K562 (cell line): ENCODE measurements at regions not wholly inside any gene's neighbourhood (a gene's known extent, or its start where the extent isn't known, plus 50 kb on each side); places are given as distances from the start of the nearest gene placed in this dataset.

Source experiments
- ATAC-seq: fragments of 200-7000 bp; cut with Tn5 transposase; 3 replicates; pipeline ENCODE4 v1.9.1; 2020; ENCODE audit warnings: moderate library complexity
- BruUV-seq: library from RNA; stranded (reverse); fragments of 400-500 nt; replicated peaks from 2 replicates; lab custom pipeline; 2021; lab: Mats Ljungman, UMichigan
- CTCF ChIA-PET: fragments of 300-600 bp; formaldehyde crosslinking; extraction: SDS; loops from one replicate; lab custom pipeline; 2021; ENCODE audit warnings: low intra/inter-chr PET ratio; lab: Yijun Ruan, JAX
- POLR2A ChIA-PET: fragments of 300-600, 350-650 bp; sonication (Branson Sonifier 250); formaldehyde crosslinking; extraction: SDS; loops from one replicate; lab custom pipeline; 2021; ENCODE audit warnings: antibody characterized with exemption, inconsistent platforms; lab: Yijun Ruan, JAX
- DNase-seq, 4 experiments: peaks; one replicate each; pipeline versions ENCODE4 v3.0.0 to v3.0.0-alpha.2; 2011 to 2018; ENCODE audit warnings: low spot score in 3 of 4, mixed read lengths in 3 of 4; ENCODE audit errors: extremely low read depth in 1 of 4
- FAIRE-seq: peaks from 2 replicates; lab custom pipeline; 2011; peaks lifted over from hg19 to GRCh38; lab: Jason Lieb, UNC
- H2AFZ ChIP-seq: 2 replicates; pipeline ENCODE4 v1.6.0; 2011; ENCODE audit warnings: low read depth, low read length, control low read depth, inconsistent platforms
- H3K27ac ChIP-seq: fragments of 200-600 bp; 3 replicates; pipeline ENCODE4 v1.8.0; 2011; ENCODE audit warnings: low read depth, mild to moderate bottlenecking, control low read depth, inconsistent platforms, low read length, moderate library complexity, mixed read lengths; ENCODE audit errors: extremely low read depth
- H3K27me3 ChIP-seq, 2 experiments: fragments of 300-600 bp in 1 of 2; 2 replicates in 1 of 2; 3 replicates in 1 of 2; pipeline versions ENCODE4 v1.6.0 to v1.8.0; 2011; ENCODE audit warnings: inconsistent platforms in 2 of 2, low read length in 2 of 2, mild to moderate bottlenecking in 1 of 2, mixed read lengths in 1 of 2, moderate library complexity in 1 of 2; ENCODE audit not compliant: control insufficient read depth in 2 of 2, insufficient read depth in 2 of 2
- H3K36me3 ChIP-seq: fragments of 300-600 bp; 3 replicates; pipeline ENCODE4 v1.8.0; 2011; ENCODE audit warnings: mild to moderate bottlenecking, low read length, inconsistent platforms; ENCODE audit not compliant: control insufficient read depth, insufficient read depth
- H3K4me1 ChIP-seq, 2 experiments: fragments of 200-600 bp in 1 of 2; replicated peaks in 1 of 2; 2 replicates in 1 of 2; 3 replicates in 1 of 2; pipeline versions ENCODE4 v1.5.1 to v1.8.0; 2011; ENCODE audit warnings: inconsistent platforms in 2 of 2, low read length in 2 of 2, mild to moderate bottlenecking in 1 of 2, mixed read lengths in 1 of 2, moderate library complexity in 1 of 2; ENCODE audit not compliant: control insufficient read depth in 2 of 2, insufficient read depth in 2 of 2
- H3K4me2 ChIP-seq: 2 replicates; pipeline ENCODE4 v1.6.1; 2011; ENCODE audit warnings: low read length, control low read depth, inconsistent platforms, mixed read lengths; ENCODE audit not compliant: insufficient read depth
- H3K4me3 ChIP-seq: fragments of 200-600 bp; sonication (generic), shearing (Covaris generic); 2 replicates; pipeline ENCODE4 v1.5.1; 2016; ENCODE audit warnings: control low read depth, inconsistent platforms
- H3K79me2 ChIP-seq: fragments of 200-600 bp; 3 replicates; pipeline ENCODE4 v1.8.0; 2011; ENCODE audit warnings: low read length, inconsistent platforms; ENCODE audit not compliant: control insufficient read depth, insufficient read depth
- H3K9ac ChIP-seq, 2 experiments: 2 replicates each; pipeline versions ENCODE4 v1.6.0 to v1.6.1; 2011; ENCODE audit warnings: low read depth in 2 of 2, low read length in 2 of 2, control low read depth in 1 of 2, inconsistent platforms in 1 of 2, mild to moderate bottlenecking in 1 of 2, mixed read lengths in 1 of 2; ENCODE audit not compliant: insufficient read depth in 1 of 2
- H3K9me1 ChIP-seq: one replicate; pipeline ENCODE4 v1.6.0; 2011; ENCODE audit warnings: inconsistent platforms, mild to moderate bottlenecking, low read length, moderate library complexity; ENCODE audit not compliant: control insufficient read depth, insufficient read depth
- H3K9me3 ChIP-seq: replicated peaks from 2 replicates; pipeline ENCODE4 v1.5.1; 2011; ENCODE audit warnings: low read depth, low read length, inconsistent platforms; ENCODE audit not compliant: control insufficient read depth, insufficient read depth
- H4K20me1 ChIP-seq: replicated peaks from 2 replicates; pipeline ENCODE4 v1.6.1; 2011; ENCODE audit warnings: low read length, inconsistent platforms, mixed read lengths; ENCODE audit not compliant: control insufficient read depth, insufficient read depth
- CBX8 ChIP-seq: fragments of 200-600 bp; sonication (generic); IDR thresholded peaks from 2 replicates; pipeline ENCODE4 v1.6.1; 2012; ENCODE audit warnings: borderline replicate concordance, mixed run types, low read depth, mild to moderate bottlenecking, moderate library complexity, mixed read lengths, low read length, control low read depth, inconsistent platforms; ENCODE audit not compliant: poor library complexity, severe bottlenecking; ENCODE audit errors: extremely low read depth
- CC2D1A ChIP-seq: fragments of 450-650 bp; IDR thresholded peaks from 2 replicates; pipeline ENCODE4 v1.6.1; 2017; ENCODE audit warnings: mild to moderate bottlenecking
- E2F3 ChIP-seq: fragments of 250-450 bp; sonication (Bioruptor Pico); IDR thresholded peaks from 2 replicates; pipeline ENCODE4 v1.4.0; 2020; ENCODE audit warnings: mild to moderate bottlenecking
- ESRRA ChIP-seq: fragments of 450-650 bp; IDR thresholded peaks from 2 replicates; pipeline ENCODE4 v1.6.1; 2014; ENCODE audit warnings: low read depth, mild to moderate bottlenecking, moderate library complexity, borderline replicate concordance
- ETV1 ChIP-seq: fragments of 450-650 bp; conservative IDR thresholded peaks from 2 replicates; pipeline ENCODE4 v1.6.1; 2016; ENCODE audit warnings: missing genetic modification characterization, control low read depth, low read depth, missing compliant biosample characterization
- FOS ChIP-seq: IDR thresholded peaks from 3 replicates; pipeline ENCODE4 v1.6.1; 2011; ENCODE audit not compliant: insufficient read length; ENCODE audit errors: extremely low read depth
- FOXJ2 ChIP-seq: fragments of 200-800 bp; sonication (Bioruptor generic); IDR thresholded peaks from 2 replicates; pipeline ENCODE4 v1.6.1; 2016; ENCODE audit warnings: missing genetic modification characterization, missing compliant biosample characterization
- JUNB ChIP-seq: fragments of 450-650 bp; formaldehyde crosslinking; conservative IDR thresholded peaks from 2 replicates; pipeline ENCODE4 v1.4.0; 2020; ENCODE audit warnings: mild to moderate bottlenecking
- NUFIP1 ChIP-seq: fragments of 450-650 bp; IDR thresholded peaks from 2 replicates; pipeline ENCODE4 v1.6.1; 2018; ENCODE audit not compliant: partially characterized antibody
- POLR2AphosphoS5 ChIP-seq: IDR thresholded peaks from 2 replicates; pipeline ENCODE4 v1.6.1; 2011; ENCODE audit warnings: mild to moderate bottlenecking, low read depth, low read length, moderate library complexity; ENCODE audit not compliant: control insufficient read depth, insufficient read depth
- RHOXF2B ChIP-seq: fragments of 250-450 bp; sonication (Bioruptor Pico); conservative IDR thresholded peaks from 2 replicates; pipeline ENCODE4 v1.5.1; 2021
- SMC3 ChIP-seq: conservative IDR thresholded peaks from 2 replicates; pipeline ENCODE4 v1.6.1; 2011; ENCODE audit warnings: low read depth, low read length, improper control_type of control experiment; ENCODE audit not compliant: insufficient read depth
- YY1 ChIP-seq, 3 experiments: IDR thresholded peaks; 2 replicates each; pipeline ENCODE4 v1.6.1; 2011; ENCODE audit warnings: low read length in 2 of 3, mild to moderate bottlenecking in 2 of 3, moderate library complexity in 2 of 3, borderline replicate concordance in 1 of 3, control low read depth in 1 of 3, low read depth in 1 of 3; ENCODE audit not compliant: insufficient read depth in 3 of 3, insufficient replicate concordance in 2 of 3, control insufficient read depth in 1 of 3, insufficient read length in 1 of 3; ENCODE audit errors: extremely low read depth in 1 of 3
- ZFP91 ChIP-seq: sonication (generic); formaldehyde crosslinking; IDR thresholded peaks from 2 replicates; pipeline ENCODE4 v1.8.0; 2022; ENCODE audit warnings: mild to moderate bottlenecking, missing genetic modification reagents
- WGBS: fragments of 100-300 bp; shearing (Covaris generic); methylation state at CpG from one replicate; pipeline ENCODE4 v1.1.6; 2016; ENCODE audit warnings: low coverage, mixed read lengths; ENCODE audit not compliant: insufficient coverage; ENCODE audit errors: missing lambda C conversion rate; 5-methylcytosine and 5-hydroxymethylcytosine counted together
- in situ Hi-C: fragments of 300-500 bp; cut with MboI; formaldehyde crosslinking; loops from 4 replicates; pipeline ENCODE4 v1.15.0; 2018; ENCODE audit warnings: inconsistent platforms, mixed read lengths
- intact Hi-C: fragments of 100-400 bp; cut with micrococcal nuclease; formaldehyde crosslinking; loops from 2 replicates; pipeline ENCODE4 v1.14.2; 2022
- TF ChIP-seq, protein P1 (sequence below): fragments of 450-650 bp; conservative IDR thresholded peaks from 2 replicates; pipeline ENCODE4 v1.6.1; 2016; ENCODE audit warnings: missing genetic modification characterization, low read depth, mild to moderate bottlenecking, missing compliant biosample characterization, moderate library complexity
- TF ChIP-seq, protein P2 (sequence below): sonication (generic); formaldehyde crosslinking; IDR thresholded peaks from 2 replicates; pipeline ENCODE4 v1.8.0; 2022; ENCODE audit warnings: mild to moderate bottlenecking, missing genetic modification reagents

GRCh38 chr1:72705921-72706320 lies 423.6 kb upstream of the NEGR1 start:
- no peak overlapping the region for H3K27ac ChIP-seq
- H3K9me1 ChIP-seq: no peaks in the 10 kb centered on the region
- ATAC-seq (no peak), DNase-seq (no peak), FAIRE-seq (no peak)
- H3K79me2 ChIP-seq: no peaks in the 10 kb centered on the region
- H3K4me2 ChIP-seq: no peak overlapping the region
- no peak overlapping the region for H3K4me3 ChIP-seq
- no peaks in the 10 kb centered on the region for H3K4me1 ChIP-seq
- CTCF ChIA-PET: no interaction called here
- intact Hi-C loops (no loop called here), in situ Hi-C loops (no loop called here)
- no peaks in the 10 kb centered on the region for H3K9me3 ChIP-seq
- H3K27me3 ChIP-seq: no peaks in the 10 kb centered on the region
- no peaks in the 10 kb centered on the region for H4K20me1 ChIP-seq
- POLR2A ChIA-PET: no interaction called here
- no peaks in the 10 kb centered on the region for H3K36me3 ChIP-seq
- BruUV-seq: no TSS peak
- no peak overlapping the region for H3K9ac ChIP-seq
- TF ChIP-seq ETV1 (no peak), YY1 (IDR thresholded peaks at IDR 0.05; ENCODE audit: borderline replicate concordance in 1 of 3, control insufficient read depth in 1 of 3, extremely low read depth in 1 of 3, insufficient read depth in 3 of 3, insufficient read length in 1 of 3, insufficient replicate concordance in 2 of 3, low read depth in 1 of 3, low read length in 2 of 3) (no peak), CBX8 (no peak), RHOXF2B (CRISPR knock-in tag) (no peak), SMC3 (no peak), CC2D1A (no peak), E2F3 (no peak), POLR2AphosphoS5 (no peak), NUFIP1 (no peak), FOXJ2 (tag) (no peak), ZFP91 (CRISPR knock-in tag) (no peak), JUNB (CRISPR knock-in tag) (no peak), FOS (no peak), ESRRA (no peak)
- TF ChIP-seq, protein P1, sequence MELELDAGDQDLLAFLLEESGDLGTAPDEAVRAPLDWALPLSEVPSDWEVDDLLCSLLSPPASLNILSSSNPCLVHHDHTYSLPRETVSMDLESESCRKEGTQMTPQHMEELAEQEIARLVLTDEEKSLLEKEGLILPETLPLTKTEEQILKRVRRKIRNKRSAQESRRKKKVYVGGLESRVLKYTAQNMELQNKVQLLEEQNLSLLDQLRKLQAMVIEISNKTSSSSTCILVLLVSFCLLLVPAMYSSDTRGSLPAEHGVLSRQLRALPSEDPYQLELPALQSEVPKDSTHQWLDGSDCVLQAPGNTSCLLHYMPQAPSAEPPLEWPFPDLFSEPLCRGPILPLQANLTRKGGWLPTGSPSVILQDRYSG: no peak
- TF ChIP-seq, protein P2, sequence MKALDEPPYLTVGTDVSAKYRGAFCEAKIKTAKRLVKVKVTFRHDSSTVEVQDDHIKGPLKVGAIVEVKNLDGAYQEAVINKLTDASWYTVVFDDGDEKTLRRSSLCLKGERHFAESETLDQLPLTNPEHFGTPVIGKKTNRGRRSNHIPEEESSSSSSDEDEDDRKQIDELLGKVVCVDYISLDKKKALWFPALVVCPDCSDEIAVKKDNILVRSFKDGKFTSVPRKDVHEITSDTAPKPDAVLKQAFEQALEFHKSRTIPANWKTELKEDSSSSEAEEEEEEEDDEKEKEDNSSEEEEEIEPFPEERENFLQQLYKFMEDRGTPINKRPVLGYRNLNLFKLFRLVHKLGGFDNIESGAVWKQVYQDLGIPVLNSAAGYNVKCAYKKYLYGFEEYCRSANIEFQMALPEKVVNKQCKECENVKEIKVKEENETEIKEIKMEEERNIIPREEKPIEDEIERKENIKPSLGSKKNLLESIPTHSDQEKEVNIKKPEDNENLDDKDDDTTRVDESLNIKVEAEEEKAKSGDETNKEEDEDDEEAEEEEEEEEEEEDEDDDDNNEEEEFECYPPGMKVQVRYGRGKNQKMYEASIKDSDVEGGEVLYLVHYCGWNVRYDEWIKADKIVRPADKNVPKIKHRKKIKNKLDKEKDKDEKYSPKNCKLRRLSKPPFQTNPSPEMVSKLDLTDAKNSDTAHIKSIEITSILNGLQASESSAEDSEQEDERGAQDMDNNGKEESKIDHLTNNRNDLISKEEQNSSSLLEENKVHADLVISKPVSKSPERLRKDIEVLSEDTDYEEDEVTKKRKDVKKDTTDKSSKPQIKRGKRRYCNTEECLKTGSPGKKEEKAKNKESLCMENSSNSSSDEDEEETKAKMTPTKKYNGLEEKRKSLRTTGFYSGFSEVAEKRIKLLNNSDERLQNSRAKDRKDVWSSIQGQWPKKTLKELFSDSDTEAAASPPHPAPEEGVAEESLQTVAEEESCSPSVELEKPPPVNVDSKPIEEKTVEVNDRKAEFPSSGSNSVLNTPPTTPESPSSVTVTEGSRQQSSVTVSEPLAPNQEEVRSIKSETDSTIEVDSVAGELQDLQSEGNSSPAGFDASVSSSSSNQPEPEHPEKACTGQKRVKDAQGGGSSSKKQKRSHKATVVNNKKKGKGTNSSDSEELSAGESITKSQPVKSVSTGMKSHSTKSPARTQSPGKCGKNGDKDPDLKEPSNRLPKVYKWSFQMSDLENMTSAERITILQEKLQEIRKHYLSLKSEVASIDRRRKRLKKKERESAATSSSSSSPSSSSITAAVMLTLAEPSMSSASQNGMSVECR: no peak
- WGBS: 0% methylated on average over 5 of the region's 5 CpGs
- no peak overlapping the region for H2AFZ ChIP-seq
